Spinal cord (tissue), 9 donors: ENCODE measurements at regions not wholly inside any gene's neighbourhood (a gene's known extent, or its start where the extent isn't known, plus 50 kb on each side); places are given as distances from the start of the nearest gene placed in this dataset.
A peak's percentile ranks its signal among the peaks of the same experiment; 100 is the strongest.

Source experiments
- DNase-seq, 6 donors: peaks; one replicate each; pipeline versions ENCODE4 v3.0.0 to v3.0.0-alpha.2; 2013 to 2015; ENCODE audit warnings: low spot score in 6 of 6, low read depth in 4 of 6
- H3K27ac ChIP-seq: one replicate; pipeline ENCODE4 v1.5.1; 2013; ENCODE audit warnings: low read depth, low read length, control low read depth
- H3K27me3 ChIP-seq: one replicate; pipeline ENCODE4 v1.6.1; 2013; ENCODE audit warnings: low read length; ENCODE audit not compliant: control insufficient read depth, insufficient read depth
- H3K36me3 ChIP-seq: one replicate; pipeline ENCODE4 v1.6.1; 2013; ENCODE audit warnings: low read length; ENCODE audit not compliant: control insufficient read depth, insufficient read depth
- H3K4me1 ChIP-seq: one replicate; pipeline ENCODE4 v1.6.1; 2013; ENCODE audit warnings: low read length; ENCODE audit not compliant: control insufficient read depth, insufficient read depth
- H3K4me3 ChIP-seq: one replicate; pipeline ENCODE4 v1.5.1; 2013; ENCODE audit warnings: low read depth, low read length, control low read depth
- H3K9me3 ChIP-seq: one replicate; pipeline ENCODE4 v1.6.1; 2013; ENCODE audit warnings: low read length; ENCODE audit not compliant: control insufficient read depth, insufficient read depth
- WGBS: methylation state at CpG from one replicate; pipeline ENCODE4 v1.1.5; 2013; ENCODE audit warnings: missing lambda C conversion rate; ENCODE audit not compliant: insufficient coverage; 5-methylcytosine and 5-hydroxymethylcytosine counted together
- donor health status: healthy.

DNA sequence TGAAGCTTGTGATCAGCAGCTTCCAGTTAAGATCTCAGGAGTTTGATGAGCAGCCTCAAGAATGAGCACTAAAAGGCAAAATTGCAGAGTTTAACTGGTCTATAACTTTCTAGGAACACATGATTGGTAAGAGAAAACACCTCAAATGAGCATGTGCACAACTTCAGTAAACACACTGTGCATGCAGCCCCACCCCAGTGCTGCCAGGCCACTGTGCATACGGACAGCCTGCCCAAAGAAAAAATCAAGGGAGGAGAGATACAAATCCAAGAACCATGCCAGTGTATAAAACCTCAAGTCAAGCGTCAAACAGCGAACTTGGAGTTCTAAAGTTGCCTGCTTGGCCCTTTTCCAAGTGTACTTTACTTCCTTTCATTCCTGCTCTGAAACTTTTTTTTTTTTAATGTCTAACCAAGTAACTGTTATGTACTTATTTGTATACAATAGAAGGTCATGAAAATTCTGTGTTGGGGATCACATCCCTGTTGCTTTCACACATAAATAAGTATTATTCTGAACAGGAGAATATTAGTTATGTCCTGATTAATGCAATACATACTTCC, 125.6 kb upstream of the TSLP start:
- DNase-seq = no peak
- Histone ChIP-seq H3K36me3 (no peaks in the 10 kb centered on the region), H3K27me3 (no peaks in the 10 kb centered on the region), H3K9me3 (no peaks in the 10 kb centered on the region), H3K4me3 (no peak overlapping the region), H3K27ac (no peak overlapping the region), H3K4me1 (no peaks in the 10 kb centered on the region)
- 42% methylated on average over 1 of the region's 3 CpGs for WGBS

DNA sequence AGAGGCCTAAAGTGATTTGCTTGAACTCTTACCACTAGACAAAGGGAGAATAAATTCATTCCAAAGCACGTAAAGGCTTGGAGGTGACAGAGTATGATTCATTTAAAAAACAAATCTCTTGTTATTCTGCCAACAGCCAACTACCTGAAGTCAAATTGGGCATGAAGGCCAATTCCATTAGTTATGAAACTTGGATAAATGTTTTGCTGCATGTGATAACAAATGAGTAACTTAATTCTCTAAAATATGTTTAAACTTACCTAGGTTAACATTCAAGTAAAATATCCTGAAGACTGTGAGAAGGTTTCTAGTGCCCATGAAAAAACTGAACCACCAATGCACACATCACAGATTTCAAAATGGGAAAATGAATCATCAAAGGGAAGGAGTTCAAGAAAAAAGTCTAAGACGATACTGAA, 120.1 kb upstream of the TSLP start:
- Histone ChIP-seq H3K4me3 (no peak overlapping the region), H3K4me1 (no peaks in the 10 kb centered on the region), H3K27ac (no peak overlapping the region), H3K36me3 (no peaks in the 10 kb centered on the region), H3K27me3 (no peaks in the 10 kb centered on the region), H3K9me3 (no peaks in the 10 kb centered on the region)
- DNase-seq = no peak
- WGBS = no CpG with 5 or more reads among the region's 2 CpGs

DNA sequence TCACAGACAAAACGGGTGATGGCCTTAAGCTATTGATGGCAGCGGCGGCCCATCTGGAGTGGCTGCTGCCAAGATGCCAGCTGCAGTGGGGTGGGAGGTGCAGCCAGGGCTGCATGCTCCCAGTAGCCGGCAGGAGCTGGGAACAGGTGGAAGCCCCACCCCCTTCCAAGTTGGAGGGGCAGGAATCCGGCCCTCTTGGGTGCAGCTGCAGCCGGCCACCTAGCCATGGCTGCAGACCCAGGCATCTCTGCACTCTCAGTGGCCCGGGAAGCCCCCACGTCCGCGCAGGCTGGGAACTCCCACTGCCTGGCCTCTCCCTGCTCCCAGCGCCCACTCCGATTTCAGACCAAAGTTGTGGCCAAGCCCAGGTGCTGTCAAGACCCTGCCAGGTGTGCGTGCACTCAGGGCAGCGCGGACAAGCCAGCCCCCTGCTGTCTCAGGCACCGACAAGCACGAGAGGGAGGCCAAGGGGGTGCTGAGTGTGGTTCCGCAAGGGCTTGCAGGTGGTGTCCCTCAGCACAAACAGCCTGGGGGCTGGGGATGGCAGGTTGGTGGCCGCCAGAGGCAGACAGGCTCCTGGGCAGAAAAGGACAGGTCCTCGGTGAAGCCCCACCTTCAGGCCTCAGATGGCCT, 115.1 kb upstream of the TSLP start:
- no peaks in the 10 kb centered on the region for H3K36me3 ChIP-seq
- whole genome bisulfite sequencing = 66% methylated on average over 20 of the region's 20 CpGs
- H3K4me3 ChIP-seq = no peak overlapping the region
- H3K27me3 ChIP-seq = no peaks in the 10 kb centered on the region
- no peaks in the 10 kb centered on the region for H3K4me1 ChIP-seq
- H3K27ac ChIP-seq = no peak overlapping the region
- no peaks in the 10 kb centered on the region for H3K9me3 ChIP-seq
- no peak for DNase-seq

DNA sequence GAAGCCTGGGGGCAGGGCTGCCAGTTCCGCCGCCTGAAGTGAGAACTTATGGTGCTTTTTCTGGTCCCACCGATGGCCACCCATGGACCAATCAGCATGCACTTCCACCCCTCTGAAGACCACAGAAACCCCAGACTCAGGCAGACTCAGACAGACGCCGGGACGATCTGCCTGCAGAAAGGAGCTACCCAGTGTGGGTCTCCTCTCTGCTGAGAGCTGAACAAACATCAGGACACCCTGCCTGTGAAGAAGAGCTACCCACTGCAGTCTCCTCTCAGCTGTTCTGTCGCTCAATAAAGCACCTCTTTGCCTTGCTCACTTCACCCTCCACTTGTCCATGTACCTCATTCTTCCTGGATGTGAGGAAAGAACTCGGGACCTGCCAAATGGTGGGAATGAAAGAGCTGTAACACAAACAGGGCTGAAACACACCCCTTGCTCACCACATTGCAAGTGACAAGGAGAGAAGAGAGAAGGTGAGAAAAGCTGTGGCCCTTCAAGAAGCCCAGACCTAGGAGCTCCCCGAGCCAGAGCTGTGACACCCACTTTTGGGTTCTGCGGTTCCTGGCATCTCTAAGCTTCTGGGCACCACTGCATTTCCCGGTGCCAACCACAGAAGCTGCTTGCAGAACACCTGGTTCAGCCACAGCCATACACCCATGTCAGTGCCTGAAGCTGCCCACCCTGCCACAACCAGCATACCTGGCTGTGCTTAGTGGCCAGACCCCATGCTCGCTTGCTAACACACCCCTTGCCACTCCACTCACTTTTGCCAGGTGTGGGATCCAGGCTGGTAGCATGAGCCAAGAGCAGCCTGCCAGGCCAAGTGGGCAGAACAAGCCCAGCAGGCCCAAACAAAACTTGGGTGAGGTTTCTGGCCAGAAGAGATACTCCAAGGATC, 114.3 kb upstream of the TSLP start:
- no peaks in the 10 kb centered on the region for H3K36me3 ChIP-seq
- no peaks in the 10 kb centered on the region for H3K4me1 ChIP-seq
- no peaks in the 10 kb centered on the region for H3K9me3 ChIP-seq
- no peaks in the 10 kb centered on the region for H3K27me3 ChIP-seq
- no peak for DNase-seq
- H3K4me3 ChIP-seq = no peak overlapping the region
- H3K27ac ChIP-seq = no peak overlapping the region
- WGBS = 78% methylated on average over 10 of the region's 12 CpGs

DNA sequence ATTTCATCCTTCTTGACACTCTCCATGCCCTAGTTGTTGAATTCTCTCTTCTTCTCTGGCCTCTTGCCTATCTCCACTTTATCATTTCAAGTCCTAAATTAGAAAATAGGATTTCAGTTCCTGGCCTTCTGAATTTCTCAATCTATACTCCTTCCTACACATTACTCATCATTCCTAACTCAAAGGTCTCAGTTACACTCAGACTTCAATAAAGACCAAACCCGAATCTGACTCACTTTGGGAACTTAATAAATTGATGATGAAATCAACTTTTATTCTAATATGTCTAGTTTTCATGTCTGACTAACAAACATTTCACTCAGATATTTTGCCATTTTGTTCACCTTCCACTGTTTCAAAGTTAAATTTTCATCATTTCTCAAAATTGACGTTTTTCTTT, 113.6 kb upstream of the TSLP start:
- Histone ChIP-seq H3K9me3 (no peaks in the 10 kb centered on the region), H3K36me3 (no peaks in the 10 kb centered on the region), H3K27ac (no peak overlapping the region), H3K4me1 (no peaks in the 10 kb centered on the region), H3K4me3 (no peak overlapping the region), H3K27me3 (no peaks in the 10 kb centered on the region)
- no peak for DNase-seq
- WGBS = no CpG with 5 or more reads among the region's 2 CpGs

DNA sequence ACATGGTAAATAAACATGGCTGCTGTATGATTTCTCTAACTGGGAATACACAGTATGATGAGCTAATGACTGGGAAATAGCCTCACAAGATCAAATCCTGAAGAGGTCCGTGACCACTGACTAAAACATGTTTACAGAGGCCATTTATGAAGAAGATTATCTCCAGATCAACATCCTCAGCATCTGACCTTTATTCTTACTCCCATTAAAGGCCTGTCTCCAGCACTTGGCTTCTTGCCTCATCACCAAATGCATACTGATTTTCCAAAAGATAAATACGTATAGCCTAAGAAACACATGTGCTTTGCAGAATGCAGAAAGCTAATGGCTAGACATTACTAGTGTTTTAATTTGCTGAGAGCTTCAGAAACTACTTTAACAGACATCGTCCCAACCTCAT, 108.0 kb upstream of the TSLP start:
- WGBS = no CpG with 5 or more reads among the region's 3 CpGs
- DNase-seq = no peak
- Histone ChIP-seq H3K4me1 (no peaks in the 10 kb centered on the region), H3K9me3 (no peaks in the 10 kb centered on the region), H3K27me3 (no peaks in the 10 kb centered on the region), H3K27ac (no peak overlapping the region), H3K4me3 (no peak overlapping the region), H3K36me3 (no peaks in the 10 kb centered on the region)

DNA sequence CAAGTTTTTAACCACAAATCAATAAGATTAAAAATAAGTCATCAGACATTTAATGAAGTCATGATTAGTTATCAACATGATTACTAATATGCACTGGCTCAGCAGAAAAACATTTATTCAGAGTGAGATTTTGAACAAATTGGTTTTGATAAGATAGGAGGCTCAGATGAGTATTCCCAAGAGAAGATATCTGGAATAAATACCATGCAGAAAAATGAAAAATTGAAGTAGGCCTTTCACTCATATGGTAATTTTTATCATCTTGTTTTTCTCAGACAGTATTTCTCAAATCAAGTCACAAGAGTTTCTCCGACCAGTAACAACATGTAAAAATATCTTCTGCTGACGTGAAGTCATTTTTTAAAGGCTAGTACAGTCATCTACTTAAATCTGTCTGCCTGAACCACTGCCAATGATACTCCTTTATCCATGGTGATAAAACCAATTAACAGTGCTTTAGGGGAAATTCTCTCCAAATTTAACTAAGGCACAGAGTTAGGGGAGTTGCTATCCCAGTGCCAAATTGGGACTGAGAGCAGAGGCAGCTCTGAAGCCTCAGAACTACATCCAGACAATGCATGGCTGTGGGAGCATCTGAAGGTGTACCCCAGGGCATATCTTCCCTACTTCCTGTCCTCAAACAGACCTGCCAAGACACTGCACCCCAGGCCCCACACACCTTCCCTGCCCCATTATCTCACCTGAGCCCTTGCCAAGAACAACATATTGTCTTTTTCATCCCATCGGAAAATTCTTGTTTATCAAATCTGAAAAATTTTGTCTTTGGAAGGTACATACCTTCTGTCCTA, 105.5 kb upstream of the TSLP start:
- H3K36me3 ChIP-seq = no peaks in the 10 kb centered on the region
- WGBS = 80% methylated on average over 1 of the region's 3 CpGs
- DNase-seq = peak in 2 of 6 donors; percentile 2 to 64

DNA sequence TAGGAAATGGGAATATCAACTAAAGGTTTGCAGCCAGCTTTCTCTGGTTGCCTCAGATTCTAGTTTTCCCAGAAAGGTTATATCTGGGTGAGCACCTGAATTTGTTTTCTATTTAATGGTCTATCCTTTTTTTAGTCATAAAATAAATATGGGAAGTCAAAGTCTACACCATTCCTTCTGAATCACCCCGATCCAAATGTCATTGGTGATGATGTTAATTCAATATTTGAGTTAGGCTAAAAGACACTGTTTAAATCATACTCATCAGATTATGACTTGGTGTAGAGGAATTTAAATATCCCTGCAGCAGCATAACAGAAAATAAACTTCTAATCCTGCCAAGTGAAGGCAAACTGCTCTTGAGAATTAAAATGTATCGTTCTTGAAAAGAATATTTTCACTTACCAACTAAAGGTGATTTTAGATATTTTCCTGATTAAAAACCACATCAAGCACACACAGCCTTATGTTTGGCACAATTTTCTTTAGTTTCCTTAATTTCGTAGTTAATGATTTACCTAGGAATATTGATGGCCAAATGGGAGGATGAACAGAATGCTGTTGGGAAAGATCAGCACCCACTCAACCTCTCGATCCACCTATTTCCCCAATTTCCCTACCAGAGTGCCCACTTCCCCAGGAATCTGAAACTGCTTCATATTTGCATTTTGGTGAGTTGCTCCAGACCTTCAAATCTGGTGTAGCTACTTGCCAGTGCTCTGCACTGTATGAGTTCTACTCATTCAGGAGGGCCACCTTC, 103.1 kb upstream of the TSLP start:
- no CpG with 5 or more reads among the region's 4 CpGs for WGBS
- Histone ChIP-seq H3K4me1 (no peaks in the 10 kb centered on the region), H3K27me3 (no peaks in the 10 kb centered on the region), H3K9me3 (no peaks in the 10 kb centered on the region), H3K36me3 (no peaks in the 10 kb centered on the region), H3K27ac (no peak overlapping the region), H3K4me3 (no peak overlapping the region)
- DNase-seq = no peak

More for the DNA sequence above, 105.5 kb upstream of the TSLP start:
- Histone ChIP-seq H3K27me3 (no peaks in the 10 kb centered on the region), H3K27ac (no peak overlapping the region), H3K4me1 (no peaks in the 10 kb centered on the region), H3K9me3 (no peaks in the 10 kb centered on the region), H3K4me3 (no peak overlapping the region)

DNA sequence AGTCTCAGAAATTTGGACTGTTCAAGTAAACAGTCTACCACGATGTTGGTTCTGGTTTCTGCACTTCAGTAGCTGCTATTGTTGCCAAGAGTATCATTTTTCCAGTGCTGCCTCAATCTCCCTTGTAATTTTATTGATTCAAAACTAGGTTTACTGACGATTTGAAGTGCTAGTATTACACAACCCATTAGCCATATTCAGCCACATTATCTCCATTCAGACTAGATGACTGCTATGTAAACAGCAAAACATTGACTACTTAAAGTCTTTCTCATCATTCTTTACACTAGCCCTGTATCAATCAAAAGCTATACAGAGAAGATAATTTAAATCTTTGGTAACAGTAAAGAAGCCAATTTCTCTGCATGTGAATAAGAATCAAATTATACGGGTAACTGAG, 102.0 kb upstream of the TSLP start:
- H3K9me3 ChIP-seq = no peaks in the 10 kb centered on the region
- DNase-seq = no peak
- H3K27me3 ChIP-seq = no peaks in the 10 kb centered on the region
- no peaks in the 10 kb centered on the region for H3K36me3 ChIP-seq
- no peaks in the 10 kb centered on the region for H3K4me1 ChIP-seq
- no peak overlapping the region for H3K27ac ChIP-seq
- WGBS = 100% methylated on average over 1 of the region's 3 CpGs
- H3K4me3 ChIP-seq = no peak overlapping the region
